C4-2B (cell line): ENCODE measurements at regions not wholly inside any gene's neighbourhood (a gene's known extent, or its start where the extent isn't known, plus 50 kb on each side); places are given as distances from the start of the nearest gene placed in this dataset.

Source experiments
- ZFX ChIP-seq: fragments of 450-650 bp; IDR thresholded peaks from 2 replicates; pipeline ENCODE4 v1.6.1; 2017
- TF ChIP-seq, protein P1 (sequence below): fragments of 450-650 bp; conservative IDR thresholded peaks from 2 replicates; pipeline ENCODE4 v1.5.1; 2017; ENCODE audit warnings: mild to moderate bottlenecking

DNA sequence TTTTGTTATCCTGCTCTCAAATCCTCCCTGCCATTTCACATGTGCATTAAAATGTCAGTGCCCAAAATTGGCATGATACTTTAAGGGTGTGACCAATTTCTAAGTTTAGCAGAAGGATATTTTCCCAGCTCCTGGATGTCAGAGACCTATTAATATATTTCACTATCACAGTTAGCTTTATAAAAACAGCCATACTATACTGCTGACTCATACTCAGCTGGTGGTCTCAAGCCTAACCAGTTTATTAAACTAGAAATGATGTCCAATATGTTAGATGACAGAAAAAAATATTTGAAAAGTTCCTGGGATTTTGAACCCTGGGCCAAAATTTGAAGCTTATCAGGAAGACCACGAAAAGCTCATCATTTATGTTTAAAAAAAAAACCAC is 60.9 kb upstream of the ZNF280D start:
- TF ChIP-seq, protein P1, sequence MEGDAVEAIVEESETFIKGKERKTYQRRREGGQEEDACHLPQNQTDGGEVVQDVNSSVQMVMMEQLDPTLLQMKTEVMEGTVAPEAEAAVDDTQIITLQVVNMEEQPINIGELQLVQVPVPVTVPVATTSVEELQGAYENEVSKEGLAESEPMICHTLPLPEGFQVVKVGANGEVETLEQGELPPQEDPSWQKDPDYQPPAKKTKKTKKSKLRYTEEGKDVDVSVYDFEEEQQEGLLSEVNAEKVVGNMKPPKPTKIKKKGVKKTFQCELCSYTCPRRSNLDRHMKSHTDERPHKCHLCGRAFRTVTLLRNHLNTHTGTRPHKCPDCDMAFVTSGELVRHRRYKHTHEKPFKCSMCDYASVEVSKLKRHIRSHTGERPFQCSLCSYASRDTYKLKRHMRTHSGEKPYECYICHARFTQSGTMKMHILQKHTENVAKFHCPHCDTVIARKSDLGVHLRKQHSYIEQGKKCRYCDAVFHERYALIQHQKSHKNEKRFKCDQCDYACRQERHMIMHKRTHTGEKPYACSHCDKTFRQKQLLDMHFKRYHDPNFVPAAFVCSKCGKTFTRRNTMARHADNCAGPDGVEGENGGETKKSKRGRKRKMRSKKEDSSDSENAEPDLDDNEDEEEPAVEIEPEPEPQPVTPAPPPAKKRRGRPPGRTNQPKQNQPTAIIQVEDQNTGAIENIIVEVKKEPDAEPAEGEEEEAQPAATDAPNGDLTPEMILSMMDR: no peak
- TF ChIP-seq ZFX: no peak
